Epidermal melanocyte (primary cell): ENCODE measurements at regions not wholly inside any gene's neighbourhood (a gene's known extent, or its start where the extent isn't known, plus 50 kb on each side); places are given as distances from the start of the nearest gene placed in this dataset.

Experiments used
- DNase-seq: peaks from one replicate; pipeline ENCODE4 v3.0.0; 2011; ENCODE audit warnings: low spot score; ENCODE audit not compliant: insufficient read length

GRCh38 chr13:103282571-103283450 is 216.6 kb upstream of the SLC10A2 start:
- DNase-seq, result peak; percentile 27

GRCh38 chr13:103277959-103278694 is 211.9 kb upstream of the SLC10A2 start:
- no peak for DNase-seq

DNA sequence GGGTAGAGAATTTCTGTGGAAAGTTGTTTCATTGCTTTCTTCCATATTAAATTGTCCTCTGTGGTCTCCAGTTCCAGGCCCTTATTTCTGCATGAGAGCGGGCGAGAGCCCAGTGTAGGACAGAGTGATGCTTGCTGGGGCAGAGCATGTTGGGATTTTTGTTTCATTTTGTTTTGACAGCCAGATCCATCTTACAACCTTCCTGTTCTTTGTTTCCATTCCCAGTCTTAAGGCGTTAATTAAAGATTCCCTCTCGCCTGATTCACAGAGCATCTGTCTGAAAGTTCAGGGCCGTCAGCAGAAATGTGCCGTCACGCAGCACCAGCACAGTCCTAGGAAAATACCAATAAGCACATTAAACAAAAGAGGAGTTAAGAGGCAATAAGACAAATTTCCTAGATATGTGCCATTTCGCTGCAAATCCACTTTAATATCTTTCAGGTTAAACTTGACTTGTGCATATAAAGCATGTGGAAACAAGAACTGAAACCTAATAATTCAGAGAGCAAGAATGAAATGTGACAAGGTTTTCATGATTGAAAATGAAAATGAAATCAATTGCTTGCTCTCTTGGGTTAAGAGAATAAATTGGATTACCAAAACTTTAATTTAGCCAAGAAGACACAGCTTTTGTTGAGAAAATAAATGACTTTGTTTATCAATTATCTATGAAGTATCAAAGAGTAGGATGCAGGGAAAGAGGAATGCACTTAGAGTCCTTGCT is 210.7 kb upstream of the SLC10A2 start:
- no peak for DNase-seq

DNA sequence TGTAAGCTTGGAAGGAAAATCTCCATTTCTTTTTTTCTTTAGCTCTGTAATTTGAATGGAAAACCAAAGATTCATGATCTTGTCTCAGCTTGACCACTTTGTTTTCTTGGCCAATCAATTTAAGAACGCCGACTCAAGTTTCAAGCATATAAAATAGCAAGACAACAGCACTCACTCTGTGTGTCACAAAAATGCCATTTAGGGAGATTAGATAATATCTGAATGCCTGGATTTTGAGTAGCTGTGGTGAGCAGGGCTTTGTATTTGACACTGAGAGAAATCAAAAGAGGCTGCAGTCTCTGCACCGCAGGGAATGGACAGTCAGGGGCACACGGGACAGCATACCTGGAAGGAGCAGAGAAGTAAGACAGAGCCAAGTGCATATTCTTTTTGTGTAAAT is 209.5 kb upstream of the SLC10A2 start:
- DNase-seq, result no peak

DNA sequence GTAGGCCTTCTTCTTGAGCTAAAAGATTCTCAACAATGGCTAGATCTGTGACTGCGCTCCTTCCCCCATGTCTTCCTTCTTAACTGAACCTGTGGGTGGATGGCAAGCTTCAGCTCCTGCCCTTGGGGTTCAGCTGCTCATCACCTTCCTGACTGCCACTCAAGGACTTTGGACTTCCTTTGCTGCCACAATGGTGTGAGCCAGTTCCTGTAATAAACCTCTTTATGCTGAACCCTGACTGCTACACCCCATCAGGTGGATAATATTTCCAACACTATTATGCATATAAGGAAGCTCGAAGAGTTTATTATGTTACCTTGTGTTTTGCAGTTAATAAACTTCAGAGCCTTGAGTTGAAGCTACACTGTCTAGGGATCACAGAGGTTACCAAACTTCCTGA is 208.9 kb upstream of the SLC10A2 start:
- no peak for DNase-seq

- no peak for DNase-seq
Measured at GRCh38 chr13:103273825-103274224, 207.6 kb upstream of the SLC10A2 start.

DNA sequence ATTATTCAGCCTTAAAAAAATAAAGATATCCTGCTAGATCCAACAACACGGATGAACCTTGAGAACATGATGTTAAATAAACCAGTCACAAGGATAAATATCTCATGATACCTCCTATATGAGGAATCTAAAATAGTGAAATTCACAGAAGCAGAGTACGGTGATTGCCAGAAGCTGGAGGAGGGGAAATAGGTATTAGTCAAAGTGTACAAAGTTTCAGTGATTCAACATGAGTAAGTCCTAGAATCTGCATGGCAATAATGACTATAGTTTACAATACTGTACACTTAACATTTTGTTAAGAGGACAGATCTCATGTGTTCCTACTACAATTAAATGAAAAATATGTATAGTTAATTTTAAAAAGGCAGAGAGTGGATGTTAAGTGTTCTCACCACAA is 206.6 kb upstream of the SLC10A2 start:
- no peak for DNase-seq

DNA sequence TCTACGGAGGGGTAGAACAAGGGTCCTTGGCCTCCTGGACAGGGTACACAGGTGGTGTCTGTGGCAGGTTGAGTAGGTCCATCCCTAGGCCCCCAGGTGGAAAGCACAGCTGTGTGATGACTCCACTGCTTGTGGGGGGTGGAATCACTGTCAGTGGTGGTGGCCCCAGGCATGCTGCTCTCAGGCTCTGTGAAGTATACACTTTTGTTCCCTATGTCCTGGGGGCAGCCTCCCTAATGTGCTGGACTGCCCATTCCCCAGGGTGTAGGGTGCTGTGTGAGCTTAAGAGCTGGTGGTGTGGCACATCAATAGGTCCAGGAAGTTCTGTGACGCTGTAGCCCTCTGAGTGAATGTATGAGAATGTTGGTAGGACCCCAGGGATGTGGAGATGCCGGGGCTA is 197.2 kb upstream of the SLC10A2 start:
- DNase-seq, result no peak

DNA sequence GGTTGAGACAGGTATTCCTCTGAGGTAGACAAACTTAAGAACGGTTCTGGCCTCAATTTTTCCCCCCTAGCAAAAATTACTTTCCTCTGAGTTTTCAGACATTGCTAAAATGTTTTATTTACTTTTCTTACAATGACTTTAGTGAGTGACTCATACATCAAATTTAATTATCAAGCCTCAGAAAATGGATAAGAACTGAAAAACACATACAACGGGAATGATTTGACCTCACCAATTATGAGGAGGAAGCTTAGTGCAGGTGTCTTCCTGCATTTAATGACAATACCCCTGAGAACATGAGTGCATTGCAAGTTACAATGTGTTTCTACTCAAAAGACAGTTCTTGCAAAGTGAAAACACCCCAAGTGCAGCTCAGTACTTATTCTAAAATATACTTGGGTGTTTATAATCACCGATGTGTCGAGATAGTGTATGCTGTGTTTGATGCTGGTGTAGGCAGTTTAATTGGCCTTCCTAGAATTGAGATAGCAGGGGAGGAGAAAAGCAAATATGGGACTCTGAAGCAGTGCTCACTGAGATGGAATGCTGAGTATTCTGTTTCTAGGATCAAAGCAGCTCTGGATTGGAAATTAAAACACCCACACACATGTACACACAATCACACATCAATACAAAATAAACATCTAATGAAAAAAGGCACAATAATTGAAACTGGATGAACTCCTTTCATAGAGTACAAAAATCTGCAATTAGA is 189.5 kb upstream of the SLC10A2 start:
- no peak for DNase-seq

- no peak for DNase-seq
Measured at GRCh38 chr13:103250071-103250470, 183.9 kb upstream of the SLC10A2 start.

DNA sequence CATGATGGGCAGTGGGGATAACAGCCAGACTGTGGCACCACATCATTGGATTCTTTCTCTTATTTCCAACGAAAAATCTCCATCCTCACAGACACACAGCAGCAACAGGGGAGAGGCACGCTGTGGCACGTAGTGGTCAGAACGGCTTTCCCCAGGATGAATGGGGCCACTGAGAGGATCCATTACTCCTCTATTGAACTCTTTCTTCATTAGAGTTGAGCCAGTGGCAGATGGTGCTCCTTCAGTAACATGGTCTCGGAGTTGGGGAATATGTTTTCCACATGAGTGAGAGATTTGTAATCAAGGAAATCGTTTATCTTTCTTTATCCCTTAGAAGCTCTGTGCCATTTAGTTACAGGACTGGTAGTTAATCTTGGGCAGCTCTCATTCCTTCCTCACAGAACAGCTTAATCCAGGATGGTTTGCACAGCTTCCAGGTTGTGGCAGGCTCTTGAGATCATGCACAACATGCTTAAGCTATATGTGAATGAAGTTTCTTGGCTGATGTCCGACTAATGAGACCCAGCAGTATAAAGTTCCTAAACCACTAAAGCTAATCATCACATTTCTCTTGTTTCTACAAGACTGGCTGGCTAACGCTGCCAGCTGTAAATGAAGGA is 180.5 kb upstream of the SLC10A2 start:
- no peak for DNase-seq

GRCh38 chr13:103243495-103243894 is 177.3 kb upstream of the SLC10A2 start:
- no peak for DNase-seq

GRCh38 chr13:103238441-103238840 is 172.2 kb upstream of the SLC10A2 start:
- DNase-seq, result no peak

DNA sequence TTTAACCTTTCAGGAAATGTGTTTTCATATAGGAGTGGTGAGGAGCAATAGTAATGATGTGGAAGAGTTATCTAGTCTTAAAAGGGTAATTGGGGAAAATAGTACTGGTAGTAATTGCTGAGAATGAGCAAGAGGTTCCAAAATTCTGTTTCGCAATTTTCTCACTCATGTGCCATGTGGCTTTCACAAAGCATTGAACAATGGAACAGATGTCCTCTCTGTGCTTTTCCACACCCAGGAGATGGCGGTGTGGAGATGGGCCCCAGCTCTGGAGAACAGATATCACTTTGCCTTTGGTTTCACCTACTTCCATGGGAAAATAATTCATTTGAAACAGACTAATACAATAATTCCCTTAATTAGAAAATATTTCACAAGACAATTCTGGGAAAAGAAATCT is 170.0 kb upstream of the SLC10A2 start:
- no peak for DNase-seq

- no peak for DNase-seq
Measured at GRCh38 chr13:103229674-103230073, 163.5 kb upstream of the SLC10A2 start.

- DNase-seq, result no peak
Measured at GRCh38 chr13:103224804-103225203, 158.6 kb upstream of the SLC10A2 start.

- DNase-seq, result no peak
Measured at GRCh38 chr13:103222683-103223082, 156.5 kb upstream of the SLC10A2 start.

DNA sequence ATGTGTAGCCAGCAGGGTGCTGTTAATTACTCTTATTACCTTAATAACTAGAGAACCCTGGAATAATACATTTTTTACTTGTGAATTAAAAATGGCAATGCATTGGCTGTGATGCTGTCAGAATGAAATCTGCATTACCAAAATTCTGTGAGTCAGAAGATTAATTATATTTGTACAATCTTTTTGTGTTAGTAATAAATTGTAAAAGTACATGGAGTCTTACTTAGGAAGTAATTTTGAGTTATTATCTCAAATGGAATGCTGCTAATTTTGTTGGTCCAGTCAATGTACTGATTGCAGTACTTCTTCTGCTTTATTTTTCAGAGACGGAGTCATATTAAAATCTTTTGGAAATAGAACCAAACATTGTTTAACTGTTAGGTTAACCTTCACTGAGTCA is 152.0 kb upstream of the SLC10A2 start:
- DNase-seq, result no peak

GRCh38 chr13:103213152-103213551 is 146.9 kb upstream of the SLC10A2 start:
- DNase-seq, result no peak

DNA sequence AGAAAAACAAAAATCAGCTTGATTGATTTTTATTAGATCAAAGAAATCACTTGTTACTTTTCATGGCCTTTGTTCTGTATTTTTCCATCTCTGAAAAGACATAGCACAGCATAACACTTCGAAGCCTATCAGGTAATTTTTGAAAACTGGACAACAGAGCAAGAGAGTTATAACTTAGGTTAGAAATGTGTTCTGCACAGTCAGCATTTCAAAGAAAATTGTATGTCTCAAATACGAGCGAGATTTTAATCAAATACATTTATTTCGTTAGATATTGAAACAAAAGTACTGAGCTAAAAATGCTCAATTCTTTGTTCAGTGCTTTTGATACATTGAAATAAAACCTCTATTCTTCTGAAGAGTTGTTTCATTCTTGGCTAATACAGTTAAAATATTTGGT is 144.1 kb upstream of the SLC10A2 start:
- DNase-seq, result no peak

- DNase-seq, result no peak
Measured at GRCh38 chr13:103203735-103204330, 137.6 kb upstream of the SLC10A2 start.
